HCT116 (cell line): ENCODE measurements at regions not wholly inside any gene's neighbourhood (a gene's known extent, or its start where the extent isn't known, plus 50 kb on each side); places are given as distances from the start of the nearest gene placed in this dataset.

Experiments used
- ATAC-seq: fragments of 200-7000 bp; cut with Tn5 transposase; 2 replicates; pipeline ENCODE4 v1.9.1; 2020; ENCODE audit warnings: mild to moderate bottlenecking, moderate library complexity
- BruUV-seq: library from RNA; stranded (reverse); fragments of 400-500 nt; replicated peaks from 2 replicates; lab custom pipeline; 2021; lab: Mats Ljungman, UMichigan
- CTCF ChIA-PET: fragments of 300-600 bp; sonication (Branson Sonifier 250); formaldehyde crosslinking; loops from one replicate; lab custom pipeline; 2021; ENCODE audit warnings: antibody characterized with exemption; lab: Charles Lee
- POLR2A ChIA-PET: fragments of 300-600, 350-600 bp; sonication (Branson Sonifier 250); formaldehyde crosslinking; loops from one replicate; lab custom pipeline; 2021; ENCODE audit warnings: antibody characterized with exemption; lab: Charles Lee
- RAD21 ChIA-PET, 2 experiments: fragments of 300-600 bp; sonication (Branson Sonifier 250); formaldehyde crosslinking; loops; one replicate each; lab custom pipeline; 2023; ENCODE audit warnings: low total read pairs in 2 of 2; ENCODE audit not compliant: uncharacterized antibody in 2 of 2, unreplicated experiment in 2 of 2, low non-redundant PET in 1 of 2; lab: Charles Lee
- DNase-seq: peaks from one replicate; pipeline ENCODE4 v3.0.0-alpha.2; 2010; ENCODE audit warnings: low read depth, low spot score
- H2AFZ ChIP-seq: fragments of 200-600 bp; shearing (Covaris generic), sonication (generic); 2 replicates; pipeline ENCODE4 v1.6.1; 2017; ENCODE audit warnings: low read depth, mixed run types, mixed read lengths, antibody characterized with exemption, low read length; ENCODE audit not compliant: poor library complexity, severe bottlenecking
- H3K27ac ChIP-seq: 2 replicates; pipeline ENCODE4 v1.5.1; 2012; ENCODE audit warnings: low read depth, low read length
- H3K27me3 ChIP-seq: fragments of 200-600 bp; sonication (generic); 2 replicates; pipeline ENCODE4 v1.6.1; 2016; ENCODE audit warnings: mixed run types, low read length, mixed read lengths; ENCODE audit not compliant: insufficient read depth
- H3K36me3 ChIP-seq, 2 experiments: fragments of 200-500 bp in 1 of 2; fragments of 200-600 bp in 1 of 2; sonication (Bioruptor generic) in 1 of 2; sonication (generic) in 1 of 2; 2 replicates each; pipeline versions ENCODE4 v1.5.1 to v1.6.1; 2014 to 2016; ENCODE audit warnings: low read length in 2 of 2, inconsistent platforms in 1 of 2, mixed read lengths in 1 of 2, mixed run types in 1 of 2; ENCODE audit not compliant: insufficient read depth in 2 of 2, control insufficient read depth in 1 of 2
- H3K4me1 ChIP-seq, 2 experiments: fragments of 200-600 bp in 1 of 2; sonication (generic) in 1 of 2; 2 replicates each; pipeline versions ENCODE4 v1.5.1 to v1.6.1; 2012 to 2017; ENCODE audit warnings: low read length in 2 of 2, inconsistent platforms in 1 of 2, mild to moderate bottlenecking in 1 of 2, mixed read lengths in 1 of 2, mixed run types in 1 of 2, moderate library complexity in 1 of 2; ENCODE audit not compliant: insufficient read depth in 2 of 2, control insufficient read depth in 1 of 2
- H3K4me2 ChIP-seq: fragments of 200-600 bp; sonication (generic); 2 replicates; pipeline ENCODE4 v1.6.1; 2017; ENCODE audit warnings: mixed run types, low read length, mixed read lengths
- H3K4me3 ChIP-seq, 2 experiments: fragments of 200-600 bp in 1 of 2; sonication (generic) in 1 of 2; replicated peaks in 1 of 2; 2 replicates each; pipeline ENCODE4 v1.5.1; 2011 to 2016; ENCODE audit warnings: low read length in 2 of 2, control low read depth in 1 of 2, low read depth in 1 of 2, mild to moderate bottlenecking in 1 of 2, mixed read lengths in 1 of 2, mixed run types in 1 of 2
- H3K79me2 ChIP-seq: fragments of 200-600 bp; sonication (generic); 2 replicates; pipeline ENCODE4 v1.6.1; 2017; ENCODE audit warnings: mild to moderate bottlenecking, mixed run types, low read length, moderate library complexity, mixed read lengths; ENCODE audit not compliant: insufficient read depth
- H3K9ac ChIP-seq: fragments of 200-600 bp; sonication (generic); 2 replicates; pipeline ENCODE4 v1.6.1; 2016; ENCODE audit warnings: low read length, mixed read lengths
- H3K9me2 ChIP-seq: fragments of 200-600 bp; sonication (generic), shearing (Covaris generic); 2 replicates; pipeline ENCODE4 v1.6.1; 2017; ENCODE audit warnings: mixed run types, mild to moderate bottlenecking, moderate library complexity; ENCODE audit not compliant: insufficient read depth
- H3K9me3 ChIP-seq, 2 experiments: fragments of 200-500 bp in 1 of 2; fragments of 200-600 bp in 1 of 2; sonication (Bioruptor generic) in 1 of 2; sonication (generic) in 1 of 2; 2 replicates each; pipeline ENCODE4 v1.6.1; 2014 to 2017; ENCODE audit warnings: low read length in 2 of 2, mixed read lengths in 2 of 2, inconsistent platforms in 1 of 2, low read depth in 1 of 2, mild to moderate bottlenecking in 1 of 2, mixed run types in 1 of 2, moderate library complexity in 1 of 2; ENCODE audit not compliant: control insufficient read depth in 1 of 2, insufficient read depth in 1 of 2
- H4K20me1 ChIP-seq: fragments of 200-600 bp; sonication (generic), shearing (Covaris generic); 2 replicates; pipeline ENCODE4 v1.6.1; 2017; ENCODE audit warnings: mixed run types, mild to moderate bottlenecking, moderate library complexity; ENCODE audit not compliant: insufficient read depth
- EGR1 ChIP-seq: IDR thresholded peaks from 2 replicates; pipeline ENCODE4 v1.6.1; 2012; ENCODE audit warnings: low read depth
- JUND ChIP-seq: IDR thresholded peaks from 2 replicates; pipeline ENCODE4 v1.6.1; 2012
- SP1 ChIP-seq: IDR thresholded peaks from 2 replicates; pipeline ENCODE4 v1.6.1; 2012; ENCODE audit warnings: low read depth
- YY1 ChIP-seq: IDR thresholded peaks from 2 replicates; pipeline ENCODE4 v1.6.1; 2011; ENCODE audit warnings: low read length, low read depth, moderate library complexity, mild to moderate bottlenecking; ENCODE audit not compliant: insufficient replicate concordance; ENCODE audit errors: extremely low read depth
- intact Hi-C: fragments of 100-400 bp; cut with micrococcal nuclease; formaldehyde crosslinking; loops from 2 replicates; pipeline ENCODE4 v1.10.0; 2022
- TF ChIP-seq, protein P1 (sequence below): IDR thresholded peaks from 2 replicates; pipeline ENCODE4 v1.6.1; 2012
- TF ChIP-seq, protein P2 (sequence below): IDR thresholded peaks from 2 replicates; pipeline ENCODE4 v1.6.1; 2011; ENCODE audit warnings: mild to moderate bottlenecking, low read length, moderate library complexity; ENCODE audit not compliant: insufficient replicate concordance; ENCODE audit errors: extremely low read depth
- TF ChIP-seq, protein P3 (sequence below): IDR thresholded peaks from 2 replicates; pipeline ENCODE4 v1.6.1; 2012

DNA sequence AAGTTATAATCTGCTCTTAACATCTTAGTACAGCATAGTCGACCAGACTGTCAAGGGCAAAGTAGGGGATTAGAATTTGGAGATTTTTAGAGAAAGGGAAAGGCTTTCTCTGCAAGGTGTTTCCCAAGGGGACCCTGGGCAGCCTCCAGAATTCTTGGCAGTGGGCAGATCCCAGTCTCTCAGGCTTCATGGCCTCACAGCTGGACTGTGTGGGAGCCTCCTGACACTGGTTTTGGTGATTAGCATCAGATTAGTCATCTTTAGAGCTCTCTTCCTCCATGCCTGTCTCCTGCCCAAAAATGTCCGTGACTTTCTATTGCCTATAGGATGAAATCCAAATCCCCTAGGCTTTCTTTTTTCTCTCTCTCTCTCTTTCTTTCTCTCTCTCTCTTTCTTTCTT is 370.7 kb downstream of the ZSWIM6 start:
- H3K4me2 ChIP-seq: no peak overlapping the region
- H3K27ac ChIP-seq: no peak overlapping the region
- H3K9me2 ChIP-seq: no peaks in the 10 kb centered on the region
- no peaks in the 10 kb centered on the region for H3K4me1 ChIP-seq
- no peaks in the 10 kb centered on the region for H3K9me3 ChIP-seq
- RAD21 ChIA-PET: no interaction called here
- no peak for ATAC-seq
- intact Hi-C loops: no loop called here
- H2AFZ ChIP-seq: no peak overlapping the region
- POLR2A ChIA-PET: no interaction called here
- no peaks in the 10 kb centered on the region for H3K36me3 ChIP-seq
- H3K4me3 ChIP-seq: no peak overlapping the region
- H3K27me3 ChIP-seq: peaks cover 12% of the 10 kb centered on the region
- H3K79me2 ChIP-seq: no peaks in the 10 kb centered on the region
- no peak for TF ChIP-seq JUND
- no peak for DNase-seq
- BruUV-seq: no TSS peak
- no peak overlapping the region for H3K9ac ChIP-seq
- H4K20me1 ChIP-seq: no peaks in the 10 kb centered on the region
- CTCF ChIA-PET: no interaction called here

DNA sequence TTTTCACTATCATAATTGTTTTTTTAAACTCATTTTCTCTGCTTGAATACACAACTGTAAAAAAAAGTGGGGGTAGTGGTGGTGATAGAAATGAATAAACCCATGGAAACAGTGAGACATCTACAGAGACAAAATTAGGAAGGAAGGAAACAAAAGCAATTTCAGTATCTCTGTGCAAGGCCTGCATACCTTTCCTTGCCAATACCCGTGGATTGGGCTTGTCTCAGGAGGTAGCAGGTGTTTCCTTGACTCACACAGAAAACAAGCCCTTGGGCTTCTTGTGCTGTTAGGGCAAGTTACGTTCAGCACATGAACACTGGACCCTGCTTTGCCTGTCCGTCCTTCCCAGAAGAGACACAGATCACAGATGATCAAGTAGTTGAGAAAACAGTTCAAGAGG is 372.2 kb downstream of the ZSWIM6 start:
- Histone ChIP-seq H3K36me3 (no peaks in the 10 kb centered on the region), H2AFZ (no peak overlapping the region), H3K9ac (no peak overlapping the region), H3K9me3 (no peaks in the 10 kb centered on the region), H3K27me3 (peaks cover 12% of the 10 kb centered on the region), H3K27ac (no peak overlapping the region), H3K4me3 (no peak overlapping the region), H3K79me2 (no peaks in the 10 kb centered on the region), H3K9me2 (no peaks in the 10 kb centered on the region), H3K4me2 (no peak overlapping the region), H4K20me1 (no peaks in the 10 kb centered on the region), H3K4me1 (no peaks in the 10 kb centered on the region)
- intact Hi-C loops: no loop called here
- RAD21 ChIA-PET: no interaction called here
- CTCF ChIA-PET: no interaction called here
- no peak for ATAC-seq
- DNase-seq: no peak
- POLR2A ChIA-PET: no interaction called here
- TF ChIP-seq, protein P1, sequence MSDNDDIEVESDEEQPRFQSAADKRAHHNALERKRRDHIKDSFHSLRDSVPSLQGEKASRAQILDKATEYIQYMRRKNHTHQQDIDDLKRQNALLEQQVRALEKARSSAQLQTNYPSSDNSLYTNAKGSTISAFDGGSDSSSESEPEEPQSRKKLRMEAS: no peak
- TF ChIP-seq YY1 (no peak), SP1 (no peak), EGR1 (no peak)
- TF ChIP-seq, protein P2, sequence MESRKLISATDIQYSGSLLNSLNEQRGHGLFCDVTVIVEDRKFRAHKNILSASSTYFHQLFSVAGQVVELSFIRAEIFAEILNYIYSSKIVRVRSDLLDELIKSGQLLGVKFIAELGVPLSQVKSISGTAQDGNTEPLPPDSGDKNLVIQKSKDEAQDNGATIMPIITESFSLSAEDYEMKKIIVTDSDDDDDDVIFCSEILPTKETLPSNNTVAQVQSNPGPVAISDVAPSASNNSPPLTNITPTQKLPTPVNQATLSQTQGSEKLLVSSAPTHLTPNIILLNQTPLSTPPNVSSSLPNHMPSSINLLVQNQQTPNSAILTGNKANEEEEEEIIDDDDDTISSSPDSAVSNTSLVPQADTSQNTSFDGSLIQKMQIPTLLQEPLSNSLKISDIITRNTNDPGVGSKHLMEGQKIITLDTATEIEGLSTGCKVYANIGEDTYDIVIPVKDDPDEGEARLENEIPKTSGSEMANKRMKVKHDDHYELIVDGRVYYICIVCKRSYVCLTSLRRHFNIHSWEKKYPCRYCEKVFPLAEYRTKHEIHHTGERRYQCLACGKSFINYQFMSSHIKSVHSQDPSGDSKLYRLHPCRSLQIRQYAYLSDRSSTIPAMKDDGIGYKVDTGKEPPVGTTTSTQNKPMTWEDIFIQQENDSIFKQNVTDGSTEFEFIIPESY: no peak
- TF ChIP-seq, protein P3, sequence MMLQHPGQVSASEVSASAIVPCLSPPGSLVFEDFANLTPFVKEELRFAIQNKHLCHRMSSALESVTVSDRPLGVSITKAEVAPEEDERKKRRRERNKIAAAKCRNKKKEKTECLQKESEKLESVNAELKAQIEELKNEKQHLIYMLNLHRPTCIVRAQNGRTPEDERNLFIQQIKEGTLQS: no peak
- BruUV-seq: no TSS peak
